Thymus (tissue), 11 donors: ENCODE measurements at regions not wholly inside any gene's neighbourhood (a gene's known extent, or its start where the extent isn't known, plus 50 kb on each side); places are given as distances from the start of the nearest gene placed in this dataset.

Source experiments
- DNase-seq, 9 donors: peaks; one replicate each; pipeline ENCODE4 v3.0.0-alpha.2; 2013; ENCODE audit warnings: low spot score in 9 of 9, low read depth in 6 of 9, missing footprints in 1 of 9
- H3K27ac ChIP-seq, 2 donors: one replicate each; pipeline ENCODE4 v1.5.1; 2013; ENCODE audit warnings: control low read depth in 1 of 2, low read depth in 1 of 2, low read length in 1 of 2, mild to moderate bottlenecking in 1 of 2, moderate library complexity in 1 of 2
- H3K27me3 ChIP-seq, 2 donors: one replicate each; pipeline ENCODE4 v1.5.1; 2013; ENCODE audit warnings: low read length in 1 of 2; ENCODE audit not compliant: control insufficient read depth in 2 of 2, insufficient read depth in 1 of 2
- H3K36me3 ChIP-seq, 2 donors: one replicate each; pipeline ENCODE4 v1.5.1; 2013; ENCODE audit warnings: low read length in 1 of 2, mild to moderate bottlenecking in 1 of 2, moderate library complexity in 1 of 2; ENCODE audit not compliant: control insufficient read depth in 2 of 2, insufficient read depth in 2 of 2
- H3K4me1 ChIP-seq, 2 donors: one replicate each; pipeline ENCODE4 v1.5.1; 2013; ENCODE audit warnings: low read length in 2 of 2; ENCODE audit not compliant: control insufficient read depth in 2 of 2, insufficient read depth in 2 of 2
- H3K4me3 ChIP-seq, 2 donors: one replicate each; pipeline ENCODE4 v1.5.1; 2013; ENCODE audit warnings: low read length in 2 of 2, control low read depth in 1 of 2, mild to moderate bottlenecking in 1 of 2
- H3K9me3 ChIP-seq, 2 donors: one replicate each; pipeline ENCODE4 v1.5.1; 2013; ENCODE audit warnings: low read length in 1 of 2, mild to moderate bottlenecking in 1 of 2; ENCODE audit not compliant: control insufficient read depth in 2 of 2, insufficient read depth in 1 of 2
- WGBS: extraction: QIAGEN DNeasy Blood & Tissue Kit; methylation state at CpG from one replicate; pipeline ENCODE4 v1.1.7; 2013; 5-methylcytosine and 5-hydroxymethylcytosine counted together
- donor health status: healthy.

- Histone ChIP-seq H3K9me3 (no peaks in the 10 kb centered on the region), H3K4me1 (no peaks in the 10 kb centered on the region), H3K4me3 (no peak overlapping the region), H3K36me3 (no peaks in the 10 kb centered on the region), H3K27ac (no peak overlapping the region), H3K27me3 (no peaks in the 10 kb centered on the region)
- no peak for DNase-seq
- WGBS, result 95% methylated on average over 6 of the region's 6 CpGs
Measured at GRCh38 chr4:81896936-81897335, 425.2 kb upstream of the RASGEF1B start.

- Histone ChIP-seq H3K4me1 (no peaks in the 10 kb centered on the region), H3K4me3 (no peak overlapping the region), H3K27ac (no peak overlapping the region), H3K36me3 (no peaks in the 10 kb centered on the region), H3K9me3 (no peaks in the 10 kb centered on the region), H3K27me3 (no peaks in the 10 kb centered on the region)
- 78% methylated on average over 7 of the region's 7 CpGs for WGBS
- DNase-seq, result no peak
Measured at GRCh38 chr4:81891005-81891996, 419.6 kb upstream of the RASGEF1B start.

DNA sequence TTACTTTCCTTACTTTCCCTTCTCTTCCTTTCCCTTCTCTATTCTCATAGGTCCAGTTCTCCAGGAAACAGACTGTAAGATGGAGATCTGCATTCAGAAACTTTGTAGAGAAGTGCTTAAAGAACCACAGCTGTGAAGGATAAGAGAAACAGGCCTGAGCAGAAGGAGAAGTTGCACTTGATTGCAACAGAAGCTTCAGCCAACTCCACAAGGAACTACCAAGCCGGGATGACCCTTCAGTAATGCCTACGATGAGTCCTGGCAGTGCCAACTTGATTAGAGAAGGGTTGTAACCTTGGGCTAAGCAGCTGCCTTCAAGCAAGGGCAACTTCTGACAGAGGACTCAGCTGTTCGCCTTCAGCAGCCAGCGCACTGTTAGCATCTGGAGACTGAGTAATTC is 413.3 kb upstream of the RASGEF1B start:
- DNase-seq, result no peak
- no peaks in the 10 kb centered on the region for H3K36me3 ChIP-seq
- 94% methylated on average over 4 of the region's 4 CpGs for WGBS
- no peaks in the 10 kb centered on the region for H3K9me3 ChIP-seq
- no peak overlapping the region for H3K4me3 ChIP-seq
- no peak overlapping the region for H3K27ac ChIP-seq
- no peaks in the 10 kb centered on the region for H3K27me3 ChIP-seq
- H3K4me1 ChIP-seq, result no peaks in the 10 kb centered on the region

GRCh38 chr4:81883530-81884450 is 412.1 kb upstream of the RASGEF1B start:
- H3K4me1 ChIP-seq, result no peaks in the 10 kb centered on the region
- no peaks in the 10 kb centered on the region for H3K27me3 ChIP-seq
- H3K36me3 ChIP-seq, result no peaks in the 10 kb centered on the region
- H3K9me3 ChIP-seq, result no peaks in the 10 kb centered on the region
- WGBS, result 95% methylated on average over 7 of the region's 7 CpGs
- H3K4me3 ChIP-seq, result no peak overlapping the region
- no peak overlapping the region for H3K27ac ChIP-seq
- DNase-seq, result no peak

- WGBS, result 99% methylated on average over 1 of the region's 1 CpG
- H3K27me3 ChIP-seq, result no peaks in the 10 kb centered on the region
- H3K27ac ChIP-seq, result no peak overlapping the region
- H3K36me3 ChIP-seq, result no peaks in the 10 kb centered on the region
- no peaks in the 10 kb centered on the region for H3K4me1 ChIP-seq
- no peak overlapping the region for H3K4me3 ChIP-seq
- H3K9me3 ChIP-seq, result no peaks in the 10 kb centered on the region
- DNase-seq, result no peak
Measured at GRCh38 chr4:81883004-81883403, 411.3 kb upstream of the RASGEF1B start.

- Histone ChIP-seq H3K27me3 (no peaks in the 10 kb centered on the region), H3K36me3 (no peaks in the 10 kb centered on the region), H3K4me1 (no peaks in the 10 kb centered on the region), H3K9me3 (no peaks in the 10 kb centered on the region), H3K4me3 (no peak overlapping the region), H3K27ac (no peak overlapping the region)
- WGBS, result 96% methylated on average over 3 of the region's 3 CpGs
- DNase-seq, result no peak
Measured at GRCh38 chr4:81881855-81882621, 410.3 kb upstream of the RASGEF1B start.

DNA sequence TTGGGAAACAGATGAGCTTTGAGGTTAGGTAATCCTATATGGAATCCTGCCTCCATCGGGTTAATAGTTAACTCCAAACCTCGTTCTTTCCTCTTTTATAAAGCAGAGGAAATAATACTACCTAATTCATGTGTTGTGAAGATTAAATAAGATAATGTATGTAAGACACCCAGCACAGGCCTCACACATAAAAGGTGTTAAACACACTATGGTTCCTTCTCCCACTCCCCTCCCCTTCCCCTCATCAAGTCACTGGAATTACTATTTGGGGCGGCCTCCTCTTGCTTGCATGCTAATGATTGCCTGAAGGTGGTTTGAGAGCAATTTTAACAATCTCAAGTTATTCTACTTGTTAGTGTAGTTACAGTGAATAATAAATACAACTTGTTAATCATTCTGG is 404.4 kb upstream of the RASGEF1B start:
- H3K4me3 ChIP-seq, result no peak overlapping the region
- H3K36me3 ChIP-seq, result no peaks in the 10 kb centered on the region
- H3K4me1 ChIP-seq, result no peaks in the 10 kb centered on the region
- no peaks in the 10 kb centered on the region for H3K27me3 ChIP-seq
- H3K9me3 ChIP-seq, result peaks cover 0 to 7% of the 10 kb centered on the region in 2 donors
- WGBS, result 75% methylated on average over 3 of the region's 3 CpGs
- no peak for DNase-seq
- H3K27ac ChIP-seq, result no peak overlapping the region

DNA sequence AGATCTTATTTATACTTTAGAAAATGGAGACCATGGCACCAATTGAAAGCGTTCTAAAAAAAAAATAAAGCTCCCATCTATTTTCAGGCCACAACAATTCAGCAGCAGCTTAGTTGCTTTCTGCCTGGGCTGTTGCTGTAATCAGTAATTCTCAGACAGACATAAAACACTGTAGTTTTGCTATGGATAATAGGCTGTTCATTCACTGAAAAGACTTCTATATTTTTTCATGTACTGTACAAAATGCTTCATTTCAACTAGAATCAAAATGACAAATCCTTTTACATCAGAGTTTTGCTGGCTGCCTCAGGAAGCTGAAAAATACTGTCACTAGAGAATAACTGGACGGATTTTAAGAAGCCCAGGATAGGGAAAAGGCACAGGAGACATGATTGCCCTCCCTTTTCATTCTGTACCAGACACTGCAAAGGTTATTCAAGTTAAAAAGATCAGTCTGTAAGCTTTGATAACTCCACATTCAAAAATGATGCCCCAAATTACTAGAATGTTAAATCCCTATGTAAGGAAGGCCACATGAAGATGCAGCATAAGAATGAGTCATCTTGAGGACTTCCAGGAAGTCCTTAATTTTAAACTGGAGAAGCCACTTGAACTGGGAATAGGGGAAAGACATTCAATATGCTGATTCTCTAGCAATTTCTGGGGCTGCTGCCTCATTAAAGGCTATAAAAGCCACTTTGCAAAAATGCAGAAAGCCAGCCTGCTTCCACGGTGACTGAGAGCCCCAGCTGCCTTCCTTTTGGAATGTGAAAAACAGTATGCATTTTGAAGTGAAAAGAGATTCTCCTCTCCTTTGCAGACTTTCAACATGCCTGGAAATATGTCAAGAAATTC is 403.2 kb upstream of the RASGEF1B start:
- no peaks in the 10 kb centered on the region for H3K27me3 ChIP-seq
- no peak for DNase-seq
- no peaks in the 10 kb centered on the region for H3K36me3 ChIP-seq
- 71% methylated on average over 3 of the region's 3 CpGs for WGBS
- no peak overlapping the region for H3K27ac ChIP-seq
- no peak overlapping the region for H3K4me3 ChIP-seq
- H3K9me3 ChIP-seq, result peaks cover 0 to 18% of the 10 kb centered on the region in 2 donors
- H3K4me1 ChIP-seq, result no peaks in the 10 kb centered on the region
